Fibroblast of lung (primary cell): ENCODE measurements at regions not wholly inside any gene's neighbourhood (a gene's known extent, or its start where the extent isn't known, plus 50 kb on each side); places are given as distances from the start of the nearest gene placed in this dataset.

Experiments
- CTCF ChIP-seq, 2 donors: IDR thresholded peaks in 1 of 2; conservative IDR thresholded peaks in 1 of 2; 1 replicate in 1 of 2; 2 replicates in 1 of 2; pipeline ENCODE4 v1.5.1; 2011 to 2012; ENCODE audit warnings: low read length in 2 of 2, control low read depth in 1 of 2, inconsistent platforms in 1 of 2, low read depth in 1 of 2, mild to moderate bottlenecking in 1 of 2
- EZH2 ChIP-seq: IDR thresholded peaks from 2 replicates; pipeline ENCODE4 v1.5.1; 2012; ENCODE audit warnings: low read length, control low read depth, mild to moderate bottlenecking; ENCODE audit errors: missing control alignments

- TF ChIP-seq CTCF (conservative IDR thresholded peaks at IDR 0.05 in 1 of 2, IDR thresholded peaks at IDR 0.05 in 1 of 2; ENCODE audit: low read depth in 1 of 2, low read length in 2 of 2), result no peak
- no peak for TF ChIP-seq EZH2
Observed at GRCh38 chr16:64450177-64450576, 671.7 kb downstream of the CDH11 start.
